Spleen (tissue), 11 donors: ENCODE measurements at regions not wholly inside any gene's neighbourhood (a gene's known extent, or its start where the extent isn't known, plus 50 kb on each side); places are given as distances from the start of the nearest gene placed in this dataset.

Experiments used
- DNase-seq: peaks from one replicate; pipeline ENCODE4 v3.0.0-alpha.2; 2020
- H3K27ac ChIP-seq, 8 donors: fragments of 200-600 bp; sonication (generic) in 7 of 8; 1 replicate in 4 of 8; 2 replicates in 4 of 8; pipeline versions ENCODE4 v1.5.0 to v1.8.0; 2016 to 2021; ENCODE audit warnings: inconsistent platforms in 4 of 8, mild to moderate bottlenecking in 4 of 8, moderate library complexity in 1 of 8
- H3K27me3 ChIP-seq, 7 donors: fragments of 200-600 bp; sonication (generic) in 6 of 7; replicated peaks in 1 of 7; 1 replicate in 4 of 7; 2 replicates in 3 of 7; pipeline versions ENCODE4 v1.5.0 to v1.8.0; 2016 to 2021; ENCODE audit warnings: inconsistent platforms in 3 of 7, mild to moderate bottlenecking in 1 of 7
- H3K36me3 ChIP-seq, 6 donors: fragments of 200-600 bp; sonication (generic) in 5 of 6; 1 replicate in 4 of 6; 2 replicates in 2 of 6; pipeline versions ENCODE4 v1.5.0 to v1.8.0; 2016 to 2021; ENCODE audit warnings: inconsistent platforms in 2 of 6
- H3K4me1 ChIP-seq, 6 donors: fragments of 200-600 bp; sonication (generic) in 5 of 6; 1 replicate in 3 of 6; 2 replicates in 3 of 6; pipeline versions ENCODE4 v1.5.0 to v1.8.0; 2016 to 2021; ENCODE audit warnings: inconsistent platforms in 3 of 6
- H3K4me3 ChIP-seq, 8 donors: fragments of 200-600 bp; sonication (generic) in 7 of 8; 1 replicate in 4 of 8; 2 replicates in 4 of 8; pipeline versions ENCODE4 v1.5.0 to v1.8.0; 2016 to 2021; ENCODE audit warnings: inconsistent platforms in 4 of 8, mild to moderate bottlenecking in 4 of 8, moderate library complexity in 2 of 8
- H3K9me3 ChIP-seq, 8 donors: fragments of 200-600 bp; sonication (generic) in 7 of 8; 1 replicate in 4 of 8; 2 replicates in 4 of 8; pipeline versions ENCODE4 v1.5.0 to v1.8.0; 2016 to 2021; ENCODE audit warnings: inconsistent platforms in 4 of 8
- POLR2A ChIP-seq, 3 donors: fragments of 450-650 bp; IDR thresholded peaks; one replicate each; pipeline ENCODE4 v1.5.1; 2017; ENCODE audit warnings: antibody characterized with exemption in 3 of 3, mild to moderate bottlenecking in 1 of 3
- POLR2AphosphoS5 ChIP-seq, 3 donors: sonication (generic); formaldehyde crosslinking; IDR thresholded peaks; one replicate each; pipeline ENCODE4 v1.5.1; 2017; ENCODE audit warnings: antibody characterized with exemption in 3 of 3
- WGBS, 5 donors: extraction: QIAGEN DNeasy Blood & Tissue Kit in 3 of 5; methylation state at CpG; one replicate each; pipeline versions ENCODE4 v1.1.5 to v1.1.7; 2013 to 2018; 5-methylcytosine and 5-hydroxymethylcytosine counted together
- intact Hi-C: fragments of 100-400 bp; cut with DNase I; formaldehyde crosslinking; loops from one replicate; pipeline ENCODE4 v1.15.0; 2023; ENCODE audit warnings: low total_unique reads
- TF ChIP-seq, protein P1 (sequence below), 11 experiments: fragments of 200-600 bp in 7 of 11; fragments of 450-650 bp in 4 of 11; sonication (generic) in 4 of 11; IDR thresholded peaks in 8 of 11; conservative IDR thresholded peaks in 3 of 11; 1 replicate in 7 of 11; 2 replicates in 4 of 11; pipeline versions ENCODE4 v1.4.0 to v1.8.0; 2016 to 2021; ENCODE audit warnings: antibody characterized with exemption in 11 of 11, inconsistent platforms in 4 of 11, mild to moderate bottlenecking in 1 of 11
- donor health status: healthy with polysubstance abuse.
- donor health status: DM: no; HTN: no; CAD: no; lungs with moderate emphysema.
- donor health status: DM: no; HTN: no; CAD: no.
- donor health status: Bipolar disorder and iron deficiency.
- donor health status: healthy.
- donor health status: DM: no; HTN: no; CAD: no.
- donor health status: DM: yes; HTN: yes; CAD: no.

DNA sequence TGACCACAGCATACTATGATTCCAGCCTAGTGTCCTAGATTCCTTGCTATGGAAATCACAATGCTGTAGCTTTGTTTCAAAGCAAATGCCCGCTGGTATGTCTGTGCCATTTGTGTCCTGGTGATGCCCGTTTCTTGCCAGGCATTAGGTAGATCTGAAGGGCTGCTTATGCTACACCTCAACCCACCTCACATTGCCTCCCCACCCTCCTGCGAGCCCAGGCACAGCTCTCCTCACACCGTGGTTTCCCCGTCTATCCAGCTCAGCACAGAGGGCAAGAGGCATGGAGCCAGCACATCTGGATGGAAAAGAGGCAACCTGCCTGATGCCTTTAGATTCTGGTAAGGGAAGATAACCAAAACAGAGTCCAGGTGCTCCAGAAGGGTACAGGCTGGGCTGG lies 307.4 kb upstream of the B3GAT1 start:
- peaks cover 0 to 3% (median 0%) of the 10 kb centered on the region in 8 donors for H3K9me3 ChIP-seq

DNA sequence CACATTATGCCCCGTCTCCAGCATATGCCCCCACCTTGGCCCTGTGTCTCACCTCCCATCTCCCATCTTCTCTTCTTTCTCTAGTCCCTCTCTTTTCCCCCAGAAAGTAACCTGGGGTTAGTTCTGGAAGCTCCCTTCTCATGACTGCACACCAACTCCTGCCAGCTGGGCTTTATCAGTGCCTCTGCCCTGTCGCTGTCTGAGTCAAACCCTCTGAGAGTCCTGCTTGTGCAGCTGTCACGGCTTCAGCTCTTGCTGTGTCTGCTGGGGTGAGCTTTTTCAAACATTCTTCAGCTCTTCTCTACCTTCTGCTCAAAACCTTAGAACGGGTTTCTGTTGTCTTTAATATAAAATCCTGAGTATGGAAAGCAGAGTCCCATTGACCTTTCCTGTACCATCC lies 304.5 kb upstream of the B3GAT1 start:
- peak; percentile 30 for DNase-seq
- intact Hi-C loops = no loop called here
- Histone ChIP-seq H3K27ac (no peak overlapping the region), H3K4me1 (no peaks in the 10 kb centered on the region), H3K27me3 (peaks cover 0 to 25% (median 0%) of the 10 kb centered on the region in 7 donors), H3K36me3 (no peaks in the 10 kb centered on the region), H3K9me3 (peaks cover 0 to 3% (median 0%) of the 10 kb centered on the region in 8 donors), H3K4me3 (no peak overlapping the region)
- no peak for TF ChIP-seq POLR2AphosphoS5 (IDR thresholded peaks at IDR 0.05)
- no peak for TF ChIP-seq POLR2A (IDR thresholded peaks at IDR 0.05)
- TF ChIP-seq, protein P1, sequence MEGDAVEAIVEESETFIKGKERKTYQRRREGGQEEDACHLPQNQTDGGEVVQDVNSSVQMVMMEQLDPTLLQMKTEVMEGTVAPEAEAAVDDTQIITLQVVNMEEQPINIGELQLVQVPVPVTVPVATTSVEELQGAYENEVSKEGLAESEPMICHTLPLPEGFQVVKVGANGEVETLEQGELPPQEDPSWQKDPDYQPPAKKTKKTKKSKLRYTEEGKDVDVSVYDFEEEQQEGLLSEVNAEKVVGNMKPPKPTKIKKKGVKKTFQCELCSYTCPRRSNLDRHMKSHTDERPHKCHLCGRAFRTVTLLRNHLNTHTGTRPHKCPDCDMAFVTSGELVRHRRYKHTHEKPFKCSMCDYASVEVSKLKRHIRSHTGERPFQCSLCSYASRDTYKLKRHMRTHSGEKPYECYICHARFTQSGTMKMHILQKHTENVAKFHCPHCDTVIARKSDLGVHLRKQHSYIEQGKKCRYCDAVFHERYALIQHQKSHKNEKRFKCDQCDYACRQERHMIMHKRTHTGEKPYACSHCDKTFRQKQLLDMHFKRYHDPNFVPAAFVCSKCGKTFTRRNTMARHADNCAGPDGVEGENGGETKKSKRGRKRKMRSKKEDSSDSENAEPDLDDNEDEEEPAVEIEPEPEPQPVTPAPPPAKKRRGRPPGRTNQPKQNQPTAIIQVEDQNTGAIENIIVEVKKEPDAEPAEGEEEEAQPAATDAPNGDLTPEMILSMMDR (IDR thresholded peaks at IDR 0.05 in 8 of 11, conservative IDR thresholded peaks at IDR 0.05 in 3 of 11) = no peak
- WGBS, 5 donors = 57 to 77% (median 67%) methylated on average over 4 of the region's 4 CpGs

More for the DNA sequence above, 307.4 kb upstream of the B3GAT1 start:
- intact Hi-C loops = no loop called here
- H3K27me3 ChIP-seq = peaks cover 0 to 27% (median 0%) of the 10 kb centered on the region in 7 donors
- WGBS, 5 donors = 82 to 97% (median 90%) methylated on average over 5 of the region's 5 CpGs
- TF ChIP-seq, protein P1 (IDR thresholded peaks at IDR 0.05 in 8 of 11, conservative IDR thresholded peaks at IDR 0.05 in 3 of 11) = no peak
- no peak for TF ChIP-seq POLR2AphosphoS5 (IDR thresholded peaks at IDR 0.05)
- no peak for TF ChIP-seq POLR2A (IDR thresholded peaks at IDR 0.05)
- H3K4me1 ChIP-seq = no peaks in the 10 kb centered on the region
- no peaks in the 10 kb centered on the region for H3K36me3 ChIP-seq
- H3K27ac ChIP-seq = no peak overlapping the region
- DNase-seq = no peak
- H3K4me3 ChIP-seq = no peak overlapping the region

DNA sequence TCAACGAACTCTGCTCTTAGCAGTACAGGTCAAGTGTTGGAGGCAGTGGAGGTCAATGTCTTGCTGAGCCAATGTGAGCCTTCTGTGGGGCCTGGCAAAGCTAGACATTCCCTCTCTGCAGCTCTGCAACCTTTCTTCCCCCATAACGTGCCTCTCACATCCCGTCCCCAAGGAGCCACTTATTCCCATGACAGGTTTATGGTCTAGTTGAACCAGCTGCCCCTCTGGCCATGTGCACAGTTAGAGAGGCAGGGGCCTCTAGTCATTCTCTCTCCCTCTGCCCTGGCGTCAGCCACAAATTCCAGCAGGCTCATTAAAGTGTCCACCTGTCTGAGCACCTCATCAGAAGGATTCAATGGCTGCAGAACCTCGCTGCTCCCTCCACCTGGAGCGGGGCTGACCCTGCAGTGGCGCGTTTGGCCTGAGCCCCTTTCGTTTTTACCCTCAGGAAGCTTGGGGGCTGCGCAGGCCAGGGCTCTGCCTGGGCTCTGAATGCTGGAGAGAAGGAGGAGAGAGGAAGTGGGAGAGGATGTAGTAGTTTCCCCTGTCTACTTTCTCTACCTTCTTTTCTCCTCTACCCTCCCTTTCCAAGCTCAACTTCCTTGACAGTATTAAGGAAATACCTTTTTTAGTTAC lies 302.1 kb upstream of the B3GAT1 start:
- no peaks in the 10 kb centered on the region for H3K9me3 ChIP-seq
- H3K4me1 ChIP-seq = no peaks in the 10 kb centered on the region
- intact Hi-C loops = no loop called here
- no peak overlapping the region for H3K4me3 ChIP-seq
- TF ChIP-seq POLR2AphosphoS5 (IDR thresholded peaks at IDR 0.05) = no peak
- TF ChIP-seq, protein P1 (IDR thresholded peaks at IDR 0.05 in 8 of 11, conservative IDR thresholded peaks at IDR 0.05 in 3 of 11) = no peak
- TF ChIP-seq POLR2A (IDR thresholded peaks at IDR 0.05) = no peak
- 23 to 37% (median 30%) methylated on average over 10 of the region's 10 CpGs for WGBS, 5 donors
- DNase-seq = peak; percentile 36
- peaks cover 0 to 25% (median 0%) of the 10 kb centered on the region in 7 donors for H3K27me3 ChIP-seq
- no peaks in the 10 kb centered on the region for H3K36me3 ChIP-seq
- no peak overlapping the region for H3K27ac ChIP-seq

DNA sequence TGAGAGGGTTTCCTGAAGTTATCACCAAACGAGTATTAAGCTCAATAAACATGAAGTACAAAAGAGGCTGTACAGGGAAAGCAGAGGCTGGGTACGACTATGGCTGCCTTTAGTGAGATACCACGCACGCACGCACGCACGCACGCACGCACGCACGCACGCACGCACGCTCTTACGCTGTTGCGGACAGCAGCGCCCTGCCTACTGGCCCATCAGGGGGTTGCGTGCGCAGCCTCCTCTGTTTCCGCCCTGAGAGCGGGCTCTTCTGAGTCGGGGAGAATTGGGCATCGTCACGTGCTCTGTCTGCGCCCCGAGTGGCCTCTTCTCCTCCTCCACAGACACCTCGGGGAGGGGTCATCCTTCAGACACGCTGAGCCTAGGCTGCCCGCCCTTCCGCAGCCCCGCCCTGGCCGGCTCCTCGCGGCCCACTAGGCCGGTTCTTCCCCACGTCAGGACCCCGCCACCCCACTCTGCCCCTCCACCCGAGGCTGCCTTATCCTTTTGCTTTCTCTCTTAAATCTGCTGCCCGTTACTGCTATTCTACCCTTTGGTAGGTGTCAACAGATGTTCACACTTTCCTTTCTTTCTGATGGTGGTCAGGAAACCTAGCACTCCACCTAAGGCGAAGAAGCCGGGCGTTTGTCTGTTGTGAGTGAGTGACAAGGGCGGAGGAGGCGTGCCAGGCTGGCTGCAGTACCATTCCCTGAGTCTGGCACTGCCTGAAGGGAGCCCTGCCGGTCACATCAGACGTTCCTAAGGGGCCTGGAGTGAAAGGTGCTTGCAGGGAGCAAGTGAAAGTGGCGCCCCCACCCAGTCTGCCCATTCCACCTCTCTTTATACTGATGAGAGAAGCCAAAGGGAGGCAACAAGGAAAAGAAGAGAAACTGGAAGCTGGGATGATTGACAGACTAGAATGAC lies 300.4 kb upstream of the B3GAT1 start:
- Histone ChIP-seq H3K4me3 (no peak overlapping the region), H3K9me3 (no peaks in the 10 kb centered on the region), H3K36me3 (no peaks in the 10 kb centered on the region), H3K4me1 (no peaks in the 10 kb centered on the region), H3K27ac (no peak overlapping the region), H3K27me3 (peaks cover 0 to 23% (median 0%) of the 10 kb centered on the region in 7 donors)
- intact Hi-C loops = no loop called here
- 82 to 87% (median 83%) methylated on average over 45 to 47 of the region's 47 CpGs for WGBS, 5 donors
- TF ChIP-seq POLR2AphosphoS5 (IDR thresholded peaks at IDR 0.05) (no peak), POLR2A (IDR thresholded peaks at IDR 0.05) (no peak)
- TF ChIP-seq, protein P1 (IDR thresholded peaks at IDR 0.05 in 8 of 11, conservative IDR thresholded peaks at IDR 0.05 in 3 of 11) = no peak
- DNase-seq = peak; percentile 69
